ENCODE measurements at regions not wholly inside any gene's neighbourhood (a gene's known extent, or its start where the extent isn't known, plus 50 kb on each side); places are given as distances from the start of the nearest gene placed in this dataset.
"Not testable (repeated sequence)": the region's sequence is repeated elsewhere in the genome, so short reads cannot be mapped to it uniquely, and the experiment has no call there.

DNA sequence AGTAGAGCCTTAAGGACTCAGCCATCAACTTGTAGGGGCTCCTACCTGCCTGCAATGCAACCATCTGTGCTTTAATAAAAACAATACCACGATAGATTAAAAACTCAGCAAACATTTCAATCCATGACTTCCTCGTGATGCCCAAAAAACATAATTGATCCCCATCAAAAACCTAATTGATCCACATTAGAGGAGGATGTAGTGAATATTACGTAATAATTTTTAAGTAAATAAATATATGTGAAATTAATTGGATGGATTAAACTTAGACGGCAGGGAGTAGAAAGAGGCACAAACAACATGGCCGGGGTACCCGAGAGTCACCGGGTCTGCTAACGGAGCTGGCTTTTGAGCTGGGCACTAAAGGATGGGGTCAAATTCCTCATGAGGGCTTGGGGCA lies 87.3 kb downstream of the ARL4C start:
- no peak for ATAC-seq
- DNase-seq (ENCODE audit: low spot score), result no peak

DNA sequence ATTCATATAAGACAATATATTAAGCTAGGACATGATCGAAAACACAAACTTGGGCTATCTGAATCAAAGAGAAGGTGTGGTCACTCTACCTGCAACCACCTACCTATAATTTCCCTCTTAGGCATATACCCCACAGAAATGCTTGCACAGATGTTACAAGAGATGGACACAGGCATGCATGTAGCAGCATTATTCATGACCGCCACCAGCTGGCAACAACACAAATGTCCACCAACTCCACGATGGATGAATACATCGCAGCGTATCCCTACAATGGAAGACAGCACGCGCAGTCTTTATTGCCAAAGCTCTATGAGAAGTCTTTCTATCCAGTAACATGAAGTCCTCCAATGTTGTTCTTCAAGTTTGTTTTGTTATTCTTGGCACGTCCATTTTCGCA lies 90.8 kb downstream of the ARL4C start:
- no peak for DNase-seq (ENCODE audit: low spot score)
- no peak for ATAC-seq

DNA sequence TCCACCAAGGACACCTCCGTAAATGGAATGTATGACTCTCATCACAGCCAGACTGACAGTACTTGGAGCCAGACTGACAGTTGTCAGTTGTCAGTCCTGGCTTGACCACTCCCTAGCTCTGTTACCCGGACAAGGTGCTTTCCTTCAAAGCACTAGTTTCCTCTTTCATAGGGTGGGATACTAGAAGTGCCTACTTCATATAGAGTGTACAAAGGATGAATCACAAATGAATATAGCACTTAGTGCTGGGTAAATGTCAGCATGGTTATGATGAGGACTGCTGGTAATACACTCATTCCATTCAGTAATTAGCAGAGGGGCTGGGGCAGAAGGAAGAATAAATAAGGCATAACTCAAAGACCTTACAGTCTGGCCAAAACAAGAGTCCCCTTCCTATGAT lies 91.4 kb downstream of the ARL4C start:
- ATAC-seq, result no peak

DNA sequence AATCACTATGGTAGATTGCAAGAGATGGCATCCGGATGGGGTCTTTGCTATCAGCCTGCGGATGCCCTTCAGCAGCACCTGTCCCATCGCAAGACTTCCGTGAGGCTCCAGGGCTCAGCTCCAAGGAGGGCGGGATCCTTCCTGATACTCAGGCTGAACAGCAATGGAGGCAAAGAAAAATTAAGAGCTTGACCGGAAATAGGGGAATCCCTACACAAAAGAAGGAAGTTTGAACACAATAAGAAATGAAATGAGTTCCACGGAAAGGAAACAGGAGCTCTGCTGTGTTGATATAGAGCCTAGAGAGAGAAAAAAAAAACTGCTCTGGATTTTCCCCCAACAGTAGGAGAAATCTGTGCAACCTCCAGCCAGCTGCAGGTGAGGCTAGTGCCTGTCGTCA lies 91.9 kb downstream of the ARL4C start:
- DNase-seq (ENCODE audit: low spot score), result no peak
- peak; percentile 37 for ATAC-seq

More for the DNA sequence above, 91.4 kb downstream of the ARL4C start:
- DNase-seq (ENCODE audit: low spot score), result no peak

DNA sequence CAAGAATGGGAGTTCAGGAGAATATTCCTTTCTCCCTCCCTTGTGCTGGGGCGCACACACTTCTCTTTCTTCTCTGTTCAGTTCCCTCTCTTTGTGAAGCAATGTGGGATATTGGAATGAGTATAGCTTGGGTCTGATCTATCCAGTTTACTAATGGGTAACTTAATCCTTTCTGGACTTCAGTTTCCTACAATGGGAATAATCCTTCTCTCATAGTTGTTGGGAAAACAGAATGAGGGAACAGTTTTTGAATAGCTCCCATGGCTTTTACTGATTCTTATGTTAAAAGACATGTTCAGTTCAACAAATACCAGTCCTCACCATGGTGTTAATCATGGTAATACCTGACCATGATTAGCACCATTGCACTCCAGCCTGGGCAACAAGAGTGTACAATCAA lies 93.1 kb downstream of the ARL4C start:
- ATAC-seq, result no peak
- DNase-seq (ENCODE audit: low spot score), result no peak

DNA sequence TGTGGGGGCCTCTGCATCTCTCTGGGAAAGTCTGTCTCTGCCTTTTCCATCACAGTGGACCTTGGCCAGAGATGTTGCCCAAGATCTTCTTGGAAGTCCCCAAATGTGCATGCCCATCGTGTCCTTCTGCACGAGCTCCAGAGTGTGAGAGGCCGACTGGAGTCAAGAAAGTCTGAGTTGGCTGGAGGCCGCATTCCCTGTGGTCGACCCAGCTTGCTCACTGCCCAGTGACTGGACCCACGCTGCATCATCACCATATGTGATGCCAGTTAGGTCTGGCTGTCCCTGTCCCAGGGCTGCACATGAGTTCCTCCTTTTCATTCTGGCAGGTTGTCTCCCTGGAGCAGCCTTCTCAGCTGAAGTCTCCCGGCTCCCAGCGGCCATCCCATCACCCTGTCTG lies 93.8 kb downstream of the ARL4C start:
- DNase-seq (ENCODE audit: low spot score) (no peak), ATAC-seq (no peak)

DNA sequence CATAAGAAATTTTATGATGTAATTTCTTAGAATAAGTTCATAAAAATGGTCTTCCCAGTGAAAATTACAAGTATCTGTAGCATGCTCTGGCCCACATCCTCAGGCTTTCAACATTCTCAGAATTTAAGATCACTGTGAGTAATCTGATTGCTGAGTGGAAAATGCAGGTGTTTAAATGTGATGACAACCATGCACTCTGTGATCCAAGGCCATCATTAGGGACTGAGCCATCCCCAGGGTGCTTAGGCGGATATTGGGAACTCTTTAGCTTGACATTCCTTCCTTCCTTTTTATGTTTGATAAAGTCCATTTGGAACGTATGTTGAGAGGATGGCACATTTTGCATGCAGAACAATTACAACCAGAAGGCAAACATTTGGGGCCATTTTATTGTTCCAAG lies 95.5 kb downstream of the ARL4C start:
- ATAC-seq (no peak), DNase-seq (ENCODE audit: low spot score) (no peak)

DNA sequence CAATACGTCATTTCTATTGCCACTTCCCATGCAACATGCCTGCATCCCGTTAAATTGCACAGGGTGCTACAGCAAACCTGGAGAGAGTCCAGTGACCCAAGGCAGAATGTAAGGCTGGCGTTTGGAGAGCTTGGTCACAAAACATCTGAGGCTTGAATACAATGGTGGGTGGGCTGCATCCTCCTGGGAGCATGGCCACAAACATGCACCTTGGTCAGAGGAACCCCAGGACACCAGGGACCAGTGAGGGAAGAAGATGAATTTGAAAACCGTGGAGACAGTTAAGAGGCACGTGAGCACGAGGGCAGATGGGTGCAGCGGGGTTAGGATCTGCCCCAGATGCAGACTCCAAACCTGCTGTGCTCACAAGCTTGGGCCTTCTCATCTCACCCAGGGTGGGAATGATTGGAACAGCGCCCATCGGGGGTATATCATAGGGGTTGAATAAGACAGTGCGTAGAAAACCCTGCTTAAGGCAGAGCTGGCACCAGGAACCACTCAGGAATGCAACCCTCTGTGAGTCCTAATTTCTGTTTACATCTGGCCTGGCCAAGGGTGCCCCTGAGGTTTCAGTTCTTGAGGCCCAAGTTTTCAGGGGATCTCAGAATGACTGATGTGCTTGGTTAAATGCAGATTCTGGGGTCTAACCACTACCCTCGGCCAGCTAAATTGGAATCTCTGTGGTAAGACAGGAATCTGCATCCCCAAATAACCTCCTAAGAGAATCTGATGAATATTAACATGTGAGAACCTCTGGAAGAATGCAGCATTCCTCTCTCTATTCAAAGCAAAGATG lies 97.2 kb downstream of the ARL4C start:
- ATAC-seq (no peak), DNase-seq (ENCODE audit: low spot score) (no peak)

DNA sequence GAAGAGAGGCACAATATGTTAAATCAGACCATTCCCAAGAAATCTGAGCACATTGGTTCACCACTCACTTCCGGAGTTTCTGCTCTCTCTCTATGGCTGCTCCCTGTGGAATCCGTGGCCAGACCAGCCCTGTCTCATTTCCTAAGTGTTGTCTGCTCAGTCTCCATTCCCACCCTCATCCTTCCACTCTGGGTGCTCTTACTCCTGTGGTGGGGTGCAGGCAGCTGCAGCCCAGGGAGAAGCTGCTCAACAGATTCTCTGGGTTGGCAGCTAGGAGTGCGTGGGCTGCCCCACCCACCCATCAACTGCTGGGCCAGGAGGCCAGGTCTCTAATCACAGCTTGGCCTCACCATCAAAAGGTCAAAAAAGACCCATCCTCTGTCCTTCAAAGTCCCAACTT lies 98.3 kb downstream of the ARL4C start:
- ATAC-seq (no peak), DNase-seq (ENCODE audit: low spot score) (no peak)

DNA sequence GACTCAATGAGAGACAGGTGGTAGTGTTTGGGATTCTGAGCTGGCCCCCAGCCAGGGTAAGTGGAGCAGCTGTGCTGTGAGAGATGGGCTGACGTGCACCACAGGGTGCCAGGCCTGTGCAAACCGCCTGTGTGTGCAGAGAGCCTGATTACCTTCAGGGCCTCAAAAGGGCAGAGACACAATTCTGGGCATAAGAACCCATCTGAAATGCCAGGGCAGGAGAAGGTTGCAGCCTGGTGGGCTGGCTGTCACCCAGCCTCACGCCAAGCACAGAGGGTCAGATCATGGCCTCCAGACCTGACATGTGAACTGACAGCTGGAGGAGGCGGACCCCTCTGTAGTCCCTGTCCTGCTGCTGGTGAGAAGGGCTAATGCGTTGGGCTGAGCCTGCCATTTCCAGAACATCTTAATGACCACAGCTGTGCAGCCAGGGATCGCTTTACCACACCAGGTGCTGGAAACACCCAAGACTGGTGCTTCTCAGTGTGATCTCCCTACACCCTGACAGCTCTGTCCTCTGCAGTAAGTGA lies 100.9 kb downstream of the ARL4C start:
- no peak for ATAC-seq
- DNase-seq (ENCODE audit: low spot score), result no peak

DNA sequence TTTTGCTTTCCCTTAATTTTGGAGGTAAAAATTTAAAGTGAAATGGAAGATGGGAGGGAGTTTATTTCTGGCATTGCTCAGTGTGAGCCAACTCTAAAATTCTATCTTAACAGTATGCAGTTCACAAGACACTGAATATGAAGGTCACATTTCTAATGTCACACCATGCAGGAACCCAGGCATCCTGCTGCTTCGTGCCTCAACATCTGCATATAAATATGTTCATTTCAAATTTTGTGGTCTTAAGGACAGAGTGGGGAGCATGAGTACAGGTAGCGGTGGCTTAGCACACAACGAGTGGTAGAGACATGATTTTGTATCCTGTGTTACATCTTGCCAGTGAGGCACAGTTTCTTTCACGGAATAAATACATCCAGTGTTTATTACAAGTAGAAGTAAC lies 102.4 kb downstream of the ARL4C start:
- no peak for DNase-seq (ENCODE audit: low spot score)
- ATAC-seq, result no peak

DNA sequence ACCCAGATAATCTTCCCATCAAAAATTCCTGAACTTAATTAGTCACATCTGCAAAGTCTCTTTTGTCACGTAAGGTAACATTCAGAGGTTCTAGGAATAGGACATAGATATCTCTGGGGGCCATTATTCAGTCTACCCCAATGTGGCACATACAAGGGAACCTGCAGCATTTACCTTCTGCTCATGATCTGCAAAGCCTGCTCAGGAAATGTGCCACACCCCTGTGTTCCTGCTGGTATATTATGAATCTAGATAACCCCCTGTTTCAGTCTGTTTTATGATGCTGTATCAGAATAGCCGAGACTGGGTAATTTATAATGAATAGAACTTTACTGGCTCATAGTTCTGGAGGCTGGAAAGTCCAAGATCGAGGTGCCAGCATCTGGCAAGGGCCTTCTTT lies 103.5 kb downstream of the ARL4C start:
- DNase-seq (ENCODE audit: low spot score), result no peak
- ATAC-seq, result no peak

DNA sequence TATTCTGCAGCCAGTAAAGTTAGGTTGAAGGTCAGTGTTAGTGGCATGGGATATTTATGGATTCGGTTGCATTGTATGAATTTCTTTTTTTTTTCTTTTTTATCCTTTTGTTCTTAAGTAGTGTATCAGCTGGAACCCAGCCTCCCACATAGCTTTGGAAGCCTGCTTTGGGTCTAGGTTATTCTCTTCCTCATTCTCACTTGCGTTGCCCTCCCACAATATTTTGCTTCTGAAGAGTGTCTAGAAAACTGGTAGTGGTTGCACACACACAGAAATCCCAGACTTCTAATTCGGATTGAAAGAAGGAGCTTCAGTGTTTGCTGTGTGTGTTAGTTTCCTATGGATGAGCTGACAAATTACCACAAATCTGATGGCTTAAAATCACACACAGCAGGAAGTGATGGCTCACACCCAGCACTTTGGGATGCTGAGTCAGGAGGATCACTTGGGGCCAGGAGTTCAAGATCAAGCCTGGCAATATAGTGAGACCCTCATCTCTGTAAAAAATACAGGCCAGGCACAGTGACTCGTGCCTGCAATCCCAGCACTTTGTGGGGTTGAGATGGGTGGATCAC lies 104.8 kb downstream of the ARL4C start:
- DNase-seq (ENCODE audit: low spot score), result no peak
- no peak for ATAC-seq

DNA sequence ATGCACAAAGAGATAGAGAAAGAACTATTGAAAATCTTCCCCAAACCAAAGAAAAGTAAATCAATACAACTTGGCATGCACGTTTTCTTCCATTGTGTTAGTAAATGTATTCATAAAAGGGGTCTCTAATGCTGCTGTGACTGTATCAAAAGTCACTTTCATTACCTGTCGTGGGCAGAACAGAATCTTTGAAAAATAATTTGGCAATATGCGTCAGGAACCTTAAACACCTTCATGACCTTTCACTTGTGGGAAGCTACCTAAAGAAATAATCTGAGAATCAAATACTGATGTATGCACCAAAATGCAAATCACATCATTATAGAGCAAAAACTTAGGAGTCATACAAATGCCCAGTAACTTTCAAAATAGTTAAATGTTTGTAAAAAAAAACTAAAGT lies 105.3 kb downstream of the ARL4C start:
- ATAC-seq (no peak), DNase-seq (ENCODE audit: low spot score) (no peak)

DNA sequence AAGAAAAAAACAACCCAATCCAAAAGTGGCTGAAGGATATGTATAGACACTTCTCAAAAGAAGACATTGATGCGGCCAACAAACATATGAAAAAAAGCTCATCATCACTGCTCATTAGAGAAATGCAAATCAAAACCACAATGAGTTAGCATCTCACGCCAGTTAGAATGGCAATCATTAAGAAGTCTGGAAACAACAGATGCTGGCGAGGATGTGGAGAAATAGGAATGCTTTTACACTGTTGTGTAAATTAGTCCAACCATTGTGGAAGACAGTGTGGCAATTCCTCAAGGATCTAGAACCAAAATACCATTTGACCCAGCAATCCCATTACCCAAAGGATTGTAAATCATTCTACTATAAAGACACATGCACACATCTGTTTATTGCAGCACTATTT lies 107.2 kb downstream of the ARL4C start:
- not testable (repeated sequence) for ATAC-seq; DNase-seq (ENCODE audit: low spot score)

DNA sequence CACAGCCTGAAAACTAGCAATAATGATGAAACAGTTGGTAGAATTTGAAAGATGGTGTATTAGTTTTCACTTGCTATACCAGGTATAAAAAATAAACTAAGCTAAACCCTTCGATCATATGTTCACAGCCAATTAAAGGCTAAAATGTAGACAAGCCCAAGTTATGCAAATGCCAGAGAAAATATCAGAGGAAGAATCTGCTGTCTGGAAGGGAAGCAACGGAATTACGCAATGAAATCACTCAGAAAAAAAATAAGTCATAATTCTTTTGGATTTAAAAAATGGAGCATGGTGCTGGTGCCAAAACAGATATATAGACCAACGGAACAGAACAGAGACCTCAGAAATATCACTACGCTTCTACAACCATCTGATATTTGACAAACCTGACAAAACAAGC lies 108.3 kb downstream of the ARL4C start:
- no peak for DNase-seq (ENCODE audit: low spot score)
- ATAC-seq, result no peak

DNA sequence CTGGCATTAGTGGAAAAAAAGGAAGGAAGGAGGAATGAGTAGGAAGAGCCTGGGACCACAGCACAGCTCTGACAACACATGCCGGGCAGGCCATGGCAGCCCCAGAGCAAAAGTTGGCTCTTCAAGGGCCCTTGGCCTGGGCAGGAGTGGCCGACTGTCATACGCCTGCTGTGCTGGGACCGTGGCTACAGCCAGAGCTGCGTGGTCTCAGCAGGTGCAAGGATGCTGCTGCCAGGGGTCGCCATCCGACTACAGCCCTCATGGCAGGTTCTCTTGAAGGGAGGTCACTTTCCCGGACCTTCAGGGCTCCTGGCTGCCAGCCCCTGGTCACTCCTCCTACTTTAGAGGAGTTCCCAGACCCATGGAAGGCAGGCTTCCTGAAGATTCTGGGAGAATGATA lies 109.9 kb downstream of the ARL4C start:
- no peak for ATAC-seq
- DNase-seq (ENCODE audit: low spot score), result no peak

DNA sequence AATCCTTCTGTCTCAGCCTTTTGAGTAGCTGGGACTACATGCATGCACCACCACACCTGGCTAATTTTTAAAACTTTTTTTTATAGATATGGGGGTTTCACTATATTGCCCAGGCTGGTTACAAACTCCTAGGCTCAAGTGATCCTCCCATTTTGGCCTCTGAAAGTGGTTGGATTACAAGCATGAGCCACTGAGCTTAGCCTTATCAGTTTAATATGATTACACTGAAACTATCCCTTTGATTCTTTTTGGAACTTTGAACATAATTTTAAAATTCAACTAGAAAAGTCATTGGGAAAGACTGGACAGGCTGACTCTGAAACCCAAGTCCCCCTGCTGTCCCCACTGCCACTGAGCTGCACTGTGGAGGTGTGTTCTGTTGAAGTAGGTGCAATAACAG lies 114.8 kb downstream of the ARL4C start:
- no peak for ATAC-seq
- no peak for DNase-seq (ENCODE audit: low spot score)

DNA sequence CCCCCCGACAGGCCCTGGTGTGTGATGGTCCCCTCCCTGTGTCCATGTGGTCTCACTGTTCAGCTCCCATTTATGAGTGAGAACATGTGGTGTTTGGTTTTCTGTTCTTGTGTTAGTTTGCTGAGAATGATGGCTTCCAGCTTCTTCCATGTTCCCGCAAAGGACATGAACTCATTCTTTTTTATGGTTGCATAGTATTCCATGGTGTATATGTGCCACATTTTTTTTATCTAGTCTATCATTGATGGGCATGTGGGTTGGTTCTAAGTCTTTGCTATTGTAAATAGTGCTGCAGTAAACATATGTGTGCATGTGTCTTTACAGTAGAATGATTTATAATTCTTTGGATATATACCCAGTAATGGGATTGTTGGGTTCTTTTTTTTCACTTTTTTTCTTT lies 117.9 kb downstream of the ARL4C start:
- not testable (repeated sequence) for ATAC-seq

DNA sequence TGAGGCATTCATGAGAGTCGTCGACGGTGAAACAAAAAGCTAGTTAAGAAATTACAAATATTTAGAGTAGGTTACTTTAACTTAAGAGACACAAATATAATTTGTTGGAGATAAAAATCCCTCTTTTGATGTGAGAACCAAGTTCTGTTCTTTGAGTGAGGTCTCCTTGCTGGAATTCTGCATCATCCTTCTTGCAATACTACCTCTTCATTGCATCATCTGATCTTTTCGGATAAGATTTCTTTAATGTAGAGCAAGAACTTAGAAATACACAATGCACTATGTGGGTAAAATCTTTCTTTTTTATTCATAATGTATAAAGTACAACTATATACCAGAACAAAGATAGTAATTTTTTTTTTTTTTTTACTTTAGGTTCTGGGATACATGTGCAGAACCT lies 118.4 kb downstream of the ARL4C start:
- ATAC-seq (no peak), DNase-seq (ENCODE audit: low spot score) (no peak)

More for the DNA sequence above, 117.9 kb downstream of the ARL4C start:
- not testable (repeated sequence) for DNase-seq (ENCODE audit: low spot score)

DNA sequence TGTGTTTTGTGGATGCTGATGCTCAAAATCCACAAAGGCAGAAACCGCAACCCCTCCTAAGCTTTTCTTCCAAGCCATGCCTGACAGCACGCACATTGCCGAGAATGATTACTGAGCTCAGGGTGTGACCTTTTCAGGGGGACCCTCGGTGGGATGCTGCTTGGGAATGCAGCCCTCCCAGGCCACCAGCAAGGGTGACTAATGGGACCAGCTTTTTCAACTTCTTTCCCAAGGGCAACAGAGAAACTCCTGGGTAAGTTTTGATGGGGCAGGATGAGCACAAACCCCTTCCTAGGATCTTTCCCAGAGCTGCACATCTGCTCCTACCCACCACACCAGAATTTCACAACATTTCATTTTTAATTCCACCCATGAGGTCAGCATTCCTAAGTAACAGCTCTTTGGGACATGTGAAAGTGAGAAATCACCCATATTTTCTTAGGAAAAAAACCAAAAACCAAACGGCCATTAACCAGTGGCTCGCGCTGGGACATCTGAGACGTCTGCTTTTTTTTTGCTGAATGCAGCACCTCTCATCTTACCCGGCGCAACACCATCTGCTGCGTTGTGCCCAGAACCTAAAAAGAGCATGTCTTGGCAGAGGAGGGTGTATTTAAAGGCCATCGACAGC lies 119.0 kb downstream of the ARL4C start:
- ATAC-seq, result no peak
- no peak for DNase-seq (ENCODE audit: low spot score)

DNA sequence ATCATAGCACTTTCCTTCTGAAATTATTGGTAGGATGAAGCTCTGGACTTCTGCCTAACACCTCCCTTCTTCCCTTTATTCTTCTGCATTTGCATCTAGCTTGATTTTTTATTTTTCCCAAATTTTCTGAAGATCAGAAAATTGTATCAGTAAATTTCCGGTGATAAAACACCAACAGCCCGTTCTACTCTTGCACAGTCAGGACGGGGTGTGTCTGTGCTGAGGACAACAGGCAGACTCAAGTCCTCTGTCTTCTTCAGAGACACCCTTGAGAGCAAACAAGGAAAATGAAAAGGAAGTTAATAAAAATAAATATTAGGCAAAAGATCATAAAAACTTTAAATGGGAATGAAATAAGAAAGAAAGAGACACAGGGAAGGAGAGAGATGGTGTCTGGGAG lies 120.7 kb downstream of the ARL4C start:
- DNase-seq (ENCODE audit: low spot score), result no peak
- ATAC-seq, result no peak

Measured in left lobe of liver (tissue), 2 donors.